B cell (primary cell): ENCODE measurements at regions not wholly inside any gene's neighbourhood (a gene's known extent, or its start where the extent isn't known, plus 50 kb on each side); places are given as distances from the start of the nearest gene placed in this dataset.

Experiments used
- ATAC-seq: fragments of 200-7000 bp; cut with Tn5 transposase; one replicate; pipeline ENCODE4 v1.10.0; 2021; ENCODE audit warnings: low read depth, mild to moderate bottlenecking, moderate number of reproducible peaks, moderate library complexity
- CTCF ChIA-PET: fragments of 350-600 bp; sonication (Branson Sonifier 250); formaldehyde crosslinking; loops from one replicate; lab custom pipeline; 2021; ENCODE audit warnings: antibody characterized with exemption, inconsistent platforms; lab: Charles Lee
- POLR2A ChIA-PET: fragments of 350-600 bp; sonication (Branson Sonifier 250); formaldehyde crosslinking; loops from one replicate; lab custom pipeline; 2021; ENCODE audit warnings: antibody characterized with exemption; lab: Charles Lee
- DNase-seq: peaks from one replicate; pipeline ENCODE4 v3.0.0; 2013
- H2AFZ ChIP-seq: 2 replicates; pipeline ENCODE4 v1.6.1; 2012; ENCODE audit warnings: mild to moderate bottlenecking, low read depth, low read length; ENCODE audit not compliant: insufficient read depth, poor library complexity, severe bottlenecking
- H3K27ac ChIP-seq, 2 donors: 1 replicate in 1 of 2; 2 replicates in 1 of 2; pipeline ENCODE4 v1.5.1; 2012 to 2013; ENCODE audit warnings: low read length in 2 of 2, mild to moderate bottlenecking in 2 of 2, moderate library complexity in 1 of 2
- H3K27me3 ChIP-seq, 4 experiments: fragments of 200-600 bp in 1 of 4; sonication (generic) in 1 of 4; replicated peaks in 1 of 4; 1 replicate in 2 of 4; 2 replicates in 2 of 4; pipeline versions ENCODE4 v1.6.1 to v1.7.0; 2013 to 2016; ENCODE audit warnings: low read length in 3 of 4, mild to moderate bottlenecking in 2 of 4, mixed read lengths in 1 of 4, moderate library complexity in 1 of 4; ENCODE audit not compliant: insufficient read depth in 4 of 4, control insufficient read depth in 3 of 4; ENCODE audit errors: control extremely low read depth in 1 of 4
- H3K36me3 ChIP-seq, 2 experiments: replicated peaks in 1 of 2; 1 replicate in 1 of 2; 2 replicates in 1 of 2; pipeline versions ENCODE4 v1.6.1 to v1.7.1; 2013; ENCODE audit warnings: low read length in 1 of 2; ENCODE audit not compliant: insufficient read depth in 2 of 2, control insufficient read depth in 1 of 2; ENCODE audit errors: control extremely low read depth in 1 of 2, extremely low read depth in 1 of 2
- H3K4me1 ChIP-seq, 2 donors: fragments of 200-600 bp in 1 of 2; sonication (generic) in 1 of 2; 1 replicate in 1 of 2; 2 replicates in 1 of 2; pipeline versions ENCODE4 v1.5.1 to v1.6.1; 2013 to 2017; ENCODE audit warnings: low read length in 2 of 2; ENCODE audit not compliant: control insufficient read depth in 2 of 2, insufficient read depth in 2 of 2
- H3K4me2 ChIP-seq: replicated peaks from 2 replicates; pipeline ENCODE3; 2012; ENCODE audit warnings: mild to moderate bottlenecking, low read depth, low read length; ENCODE audit not compliant: poor library complexity, severe bottlenecking
- H3K4me3 ChIP-seq, 5 experiments: fragments of 200-600 bp in 1 of 5; sonication (generic) in 1 of 5; 1 replicate in 3 of 5; 2 replicates in 2 of 5; pipeline versions ENCODE4 v1.5.1 to v1.7.0; 2011 to 2016; ENCODE audit warnings: low read length in 4 of 5, mild to moderate bottlenecking in 4 of 5, low read depth in 2 of 5, control low read depth in 1 of 5, moderate library complexity in 1 of 5; ENCODE audit not compliant: insufficient read depth in 1 of 5; ENCODE audit errors: control extremely low read depth in 1 of 5, extremely low read depth in 1 of 5
- H3K79me2 ChIP-seq: fragments of 200-600 bp; sonication (generic); one replicate; pipeline ENCODE4 v1.6.0; 2016; ENCODE audit warnings: low read length; ENCODE audit not compliant: control insufficient read depth, insufficient read depth
- H3K9ac ChIP-seq: fragments of 200-600 bp; sonication (generic); 2 replicates; pipeline ENCODE4 v1.6.1; 2017; ENCODE audit warnings: mild to moderate bottlenecking, low read length, moderate library complexity
- H3K9me3 ChIP-seq, 3 donors: one replicate each; pipeline versions ENCODE4 v1.6.1 to v1.7.1; 2013; ENCODE audit warnings: low read length in 2 of 3; ENCODE audit not compliant: control insufficient read depth in 2 of 3, insufficient read depth in 1 of 3; ENCODE audit errors: control extremely low read depth in 1 of 3
- H4K20me1 ChIP-seq: 2 replicates; pipeline ENCODE4 v1.6.0; 2012; ENCODE audit warnings: mild to moderate bottlenecking, low read length; ENCODE audit not compliant: insufficient read depth, control insufficient read depth, poor library complexity, severe bottlenecking
- H3K27ac Mint-ChIP-seq: one replicate; pipeline ENCODE4 v1.8.0; 2021; ENCODE audit warnings: mixed read lengths
- H3K27me3 Mint-ChIP-seq: one replicate; pipeline ENCODE4 v1.8.0; 2021; ENCODE audit warnings: mixed read lengths
- H3K4me1 Mint-ChIP-seq: one replicate; pipeline ENCODE4 v1.8.0; 2021; ENCODE audit warnings: mixed read lengths
- H3K4me3 Mint-ChIP-seq: one replicate; pipeline ENCODE4 v1.8.0; 2021; ENCODE audit warnings: mixed read lengths
- H3K9me3 Mint-ChIP-seq: one replicate; pipeline ENCODE4 v1.8.0; 2022; ENCODE audit warnings: mixed read lengths; ENCODE audit not compliant: insufficient read depth
- EZH2 ChIP-seq: IDR thresholded peaks from 2 replicates; pipeline ENCODE4 v1.6.1; 2012; ENCODE audit warnings: borderline replicate concordance, low read depth, mild to moderate bottlenecking, moderate library complexity, low read length; ENCODE audit not compliant: insufficient read depth, poor library complexity, severe bottlenecking
- WGBS: methylation state at CpG from one replicate; pipeline ENCODE4 v1.1.5; 2013; ENCODE audit warnings: missing lambda C conversion rate; ENCODE audit not compliant: insufficient coverage; 5-methylcytosine and 5-hydroxymethylcytosine counted together
- intact Hi-C: fragments of 100-400 bp; cut with micrococcal nuclease; formaldehyde crosslinking; loops from one replicate; pipeline ENCODE4 v1.10.0; 2022
- TF ChIP-seq, protein P1 (sequence below): fragments of 200-600 bp; IDR thresholded peaks from one replicate; pipeline ENCODE4 v1.8.0; 2022; ENCODE audit warnings: antibody characterized with exemption, mild to moderate bottlenecking

DNA sequence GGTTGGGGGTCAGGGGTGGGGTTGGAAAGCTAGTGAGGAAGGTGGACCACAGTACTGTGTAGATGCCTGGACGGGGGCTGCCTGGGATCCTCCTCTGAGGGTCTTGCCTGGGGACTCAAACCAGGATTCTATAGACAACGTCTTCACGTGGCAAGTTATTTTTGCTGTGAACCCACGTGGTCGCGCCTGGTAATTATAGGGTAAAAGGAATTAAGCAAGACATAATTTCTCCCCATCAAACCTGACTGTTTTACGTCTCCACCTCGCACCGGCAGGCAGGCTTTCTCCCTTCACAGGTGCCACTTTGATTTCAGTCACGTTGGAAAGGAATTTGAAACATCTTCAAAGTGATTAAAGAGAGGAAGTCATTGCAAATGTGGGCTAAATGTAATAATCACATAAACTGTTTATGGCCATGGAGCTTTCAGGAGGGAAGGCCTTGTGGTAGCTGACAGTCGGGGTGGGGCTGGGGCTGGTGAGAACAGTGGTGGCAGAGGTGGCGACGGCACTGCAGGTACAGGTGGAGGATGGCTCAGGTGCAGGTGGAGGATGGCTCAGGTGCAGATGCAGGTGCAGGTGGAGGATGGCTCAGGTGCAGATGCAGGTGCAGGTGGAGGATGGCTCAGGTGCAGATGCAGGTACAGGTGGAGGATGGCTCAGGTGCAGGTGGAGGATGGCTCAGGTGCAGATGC, 197.1 kb upstream of the NLRP1 start:
- CTCF ChIA-PET: no interaction called here
- H3K79me2 ChIP-seq: no peaks in the 10 kb centered on the region
- ATAC-seq (no peak), DNase-seq (no peak)
- no peaks in the 10 kb centered on the region for H4K20me1 ChIP-seq
- no peaks in the 10 kb centered on the region for H3K4me1 ChIP-seq
- H3K36me3 ChIP-seq: no peaks in the 10 kb centered on the region
- TF ChIP-seq, protein P1, sequence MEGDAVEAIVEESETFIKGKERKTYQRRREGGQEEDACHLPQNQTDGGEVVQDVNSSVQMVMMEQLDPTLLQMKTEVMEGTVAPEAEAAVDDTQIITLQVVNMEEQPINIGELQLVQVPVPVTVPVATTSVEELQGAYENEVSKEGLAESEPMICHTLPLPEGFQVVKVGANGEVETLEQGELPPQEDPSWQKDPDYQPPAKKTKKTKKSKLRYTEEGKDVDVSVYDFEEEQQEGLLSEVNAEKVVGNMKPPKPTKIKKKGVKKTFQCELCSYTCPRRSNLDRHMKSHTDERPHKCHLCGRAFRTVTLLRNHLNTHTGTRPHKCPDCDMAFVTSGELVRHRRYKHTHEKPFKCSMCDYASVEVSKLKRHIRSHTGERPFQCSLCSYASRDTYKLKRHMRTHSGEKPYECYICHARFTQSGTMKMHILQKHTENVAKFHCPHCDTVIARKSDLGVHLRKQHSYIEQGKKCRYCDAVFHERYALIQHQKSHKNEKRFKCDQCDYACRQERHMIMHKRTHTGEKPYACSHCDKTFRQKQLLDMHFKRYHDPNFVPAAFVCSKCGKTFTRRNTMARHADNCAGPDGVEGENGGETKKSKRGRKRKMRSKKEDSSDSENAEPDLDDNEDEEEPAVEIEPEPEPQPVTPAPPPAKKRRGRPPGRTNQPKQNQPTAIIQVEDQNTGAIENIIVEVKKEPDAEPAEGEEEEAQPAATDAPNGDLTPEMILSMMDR: no peak
- no peak for TF ChIP-seq EZH2
- peaks cover 4% of the 10 kb centered on the region for H3K9me3 Mint-ChIP-seq
- H3K27me3 ChIP-seq: no peaks in the 10 kb centered on the region
- POLR2A ChIA-PET: no interaction called here
- H3K4me1 Mint-ChIP-seq: peaks cover 8% of the 10 kb centered on the region
- no peak overlapping the region for H3K4me2 ChIP-seq
- H2AFZ ChIP-seq: no peak overlapping the region
- no peak overlapping the region for H3K4me3 Mint-ChIP-seq
- no peak overlapping the region for H3K4me3 ChIP-seq
- H3K9me3 ChIP-seq: peaks cover 0 to 7% (median 0%) of the 10 kb centered on the region in 3 donors
- intact Hi-C loops: no loop called here
- no peak overlapping the region for H3K9ac ChIP-seq
- no peak overlapping the region for H3K27ac ChIP-seq
- peaks cover 20% of the 10 kb centered on the region for H3K27me3 Mint-ChIP-seq
- no peak overlapping the region for H3K27ac Mint-ChIP-seq
- WGBS: 73% methylated on average over 4 of the region's 13 CpGs

DNA sequence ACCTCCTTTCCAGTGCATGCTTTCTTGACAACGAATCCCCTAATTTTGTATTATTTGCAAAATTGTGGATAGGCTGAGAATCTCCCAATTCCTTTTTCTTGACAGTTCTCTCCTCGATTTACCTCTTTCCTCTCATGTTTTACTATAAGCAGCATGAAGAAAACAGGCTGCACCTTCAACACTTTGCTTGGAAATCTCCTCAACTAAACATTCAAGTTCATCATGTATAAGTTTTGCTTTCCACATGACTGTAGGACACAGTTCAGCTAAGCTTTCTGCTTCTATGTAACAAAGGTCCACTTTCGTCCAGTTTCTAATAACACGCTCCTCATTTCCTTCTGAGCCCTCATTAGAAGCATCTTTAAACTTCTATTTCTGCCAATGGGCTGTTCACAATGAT, 199.0 kb upstream of the NLRP1 start:
- ChIA-PET CTCF (no interaction called here), POLR2A (no interaction called here)
- DNase-seq (no peak), ATAC-seq (no peak)
- Mint-ChIP-seq H3K4me1 (peaks cover 8% of the 10 kb centered on the region), H3K27ac (no peak overlapping the region), H3K27me3 (peaks cover 15% of the 10 kb centered on the region), H3K4me3 (no peak overlapping the region), H3K9me3 (peaks cover 4% of the 10 kb centered on the region)
- peaks cover 0 to 7% (median 0%) of the 10 kb centered on the region in 3 donors for H3K9me3 ChIP-seq
- no peak overlapping the region for H3K4me3 ChIP-seq
- H2AFZ ChIP-seq: no peak overlapping the region
- TF ChIP-seq, protein P1: no peak
- no peak for TF ChIP-seq EZH2
- intact Hi-C loops: no loop called here
- no peaks in the 10 kb centered on the region for H3K36me3 ChIP-seq
- WGBS: 78% methylated on average over 2 of the region's 4 CpGs
- no peak overlapping the region for H3K27ac ChIP-seq
- no peaks in the 10 kb centered on the region for H4K20me1 ChIP-seq
- H3K4me1 ChIP-seq: no peaks in the 10 kb centered on the region
- no peak overlapping the region for H3K9ac ChIP-seq
- H3K4me2 ChIP-seq: no peak overlapping the region
- H3K79me2 ChIP-seq: no peaks in the 10 kb centered on the region
- no peaks in the 10 kb centered on the region for H3K27me3 ChIP-seq
